GM19463 (cell line): ENCODE measurements at regions not wholly inside any gene's neighbourhood (a gene's known extent, or its start where the extent isn't known, plus 50 kb on each side); places are given as distances from the start of the nearest gene placed in this dataset.
A peak's percentile ranks its signal among the peaks of the same experiment; 100 is the strongest.
"Not testable (repeated sequence)": the region's sequence is repeated elsewhere in the genome, so short reads cannot be mapped to it uniquely, and the experiment has no call there.

Experiments
- ATAC-seq: cut with Tn5 transposase; IDR thresholded peaks from one replicate; pipeline ENCODE4 v1.9.1; 2021; ENCODE audit warnings: mild to moderate bottlenecking, moderate library complexity; ENCODE audit not compliant: unreplicated experiment

DNA sequence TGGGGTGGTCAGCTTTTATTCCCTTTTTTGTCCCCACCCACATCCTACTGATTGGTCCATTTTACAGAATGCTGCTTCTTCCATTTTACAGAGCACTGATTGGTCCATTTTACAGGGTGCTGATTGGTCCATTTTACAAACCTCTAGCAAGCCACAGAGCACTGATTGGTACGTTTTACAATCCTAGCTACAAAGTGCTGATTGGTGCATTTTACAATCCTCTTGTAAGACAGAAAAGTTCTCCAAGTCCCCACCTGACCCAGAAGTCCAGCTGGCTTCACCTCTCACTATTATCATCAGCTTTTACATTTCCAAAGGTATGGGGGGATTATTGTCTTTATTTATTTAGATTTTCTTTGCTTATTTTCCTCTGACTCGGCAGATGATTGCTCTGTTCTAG, 390.4 kb upstream of the STXBP6 start:
- not testable (repeated sequence) for ATAC-seq

DNA sequence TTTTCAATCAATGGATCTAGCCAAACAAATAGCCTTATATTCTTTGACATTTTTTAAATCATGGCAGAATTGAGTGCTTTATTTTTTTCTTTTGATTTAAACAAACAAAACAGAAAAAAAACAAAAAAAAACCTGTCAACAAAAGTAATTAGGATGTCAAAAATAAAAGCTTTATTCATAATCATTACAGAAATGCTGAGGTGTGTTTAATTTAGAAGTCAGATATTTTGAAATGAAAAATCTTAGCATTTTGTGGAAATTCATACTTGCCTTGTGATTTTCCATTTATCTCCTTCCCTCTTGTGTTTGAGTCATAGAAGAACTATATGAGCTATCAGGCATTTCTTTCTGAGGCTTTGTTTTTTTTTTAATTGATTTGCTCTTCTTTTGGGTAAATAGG, 387.0 kb upstream of the STXBP6 start:
- no peak for ATAC-seq

GRCh38 chr14:25436288-25436875, 386.4 kb upstream of the STXBP6 start:
- no peak for ATAC-seq

DNA sequence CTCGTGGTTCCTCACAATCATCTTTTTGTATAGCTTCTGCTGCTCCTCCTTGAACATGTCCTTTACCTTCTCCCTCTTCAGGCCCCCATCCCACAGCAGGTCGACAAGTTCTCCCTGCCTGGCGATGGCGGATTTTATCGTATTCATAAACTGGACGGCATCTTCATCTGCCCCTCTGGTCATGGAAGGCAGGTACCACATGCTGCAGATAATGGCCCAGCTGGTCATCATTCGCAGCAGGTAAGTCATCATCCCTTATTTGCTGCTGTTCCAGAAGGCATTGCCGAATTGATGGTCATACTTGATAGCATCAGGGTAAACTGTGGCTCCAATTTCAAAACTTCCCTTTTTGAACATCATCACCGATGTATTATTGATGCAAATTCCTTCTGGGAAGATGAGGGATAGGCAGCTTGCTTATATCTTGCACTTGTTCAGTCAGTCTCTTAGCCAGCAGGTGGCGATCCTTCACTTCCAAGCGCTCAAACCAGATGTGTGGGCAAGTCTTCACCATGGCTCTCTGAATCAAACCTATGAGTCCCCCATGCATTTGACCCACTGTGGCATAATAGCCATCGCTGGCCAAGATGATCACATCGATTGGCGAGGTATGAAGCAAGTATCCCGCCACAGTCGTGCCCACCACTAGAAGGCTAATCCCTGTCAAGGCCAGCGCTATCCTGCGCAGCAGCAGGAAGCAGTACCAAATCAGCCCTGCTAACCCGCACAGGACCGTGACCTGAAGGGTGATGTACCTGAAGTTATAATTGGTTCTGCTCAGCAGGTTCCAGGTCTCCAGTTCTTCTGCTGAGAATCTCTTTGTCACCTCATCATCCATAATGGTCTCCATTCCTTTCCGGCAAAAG, 381.5 kb upstream of the STXBP6 start:
- no peak for ATAC-seq

GRCh38 chr14:25430808-25431207, 380.9 kb upstream of the STXBP6 start:
- ATAC-seq, result no peak

DNA sequence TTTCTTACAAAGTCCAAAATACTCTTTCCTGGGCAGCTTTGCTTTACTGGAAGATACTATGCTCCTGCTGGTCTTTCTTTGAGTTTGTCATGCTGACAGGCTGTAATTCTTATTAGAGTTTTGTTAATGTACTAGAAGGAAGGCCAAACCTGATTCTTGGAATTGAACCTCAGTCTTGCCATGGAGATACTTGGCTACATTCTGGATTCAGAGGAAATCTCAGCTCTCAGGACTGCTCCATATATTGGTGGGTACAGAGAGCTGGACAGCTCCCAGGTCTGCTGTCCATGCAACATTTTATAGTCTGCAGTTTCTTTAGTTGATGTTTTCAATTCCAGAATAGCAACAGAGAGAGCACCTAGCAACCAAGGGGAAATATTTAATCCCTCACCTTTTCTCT, 363.1 kb upstream of the STXBP6 start:
- no peak for ATAC-seq

DNA sequence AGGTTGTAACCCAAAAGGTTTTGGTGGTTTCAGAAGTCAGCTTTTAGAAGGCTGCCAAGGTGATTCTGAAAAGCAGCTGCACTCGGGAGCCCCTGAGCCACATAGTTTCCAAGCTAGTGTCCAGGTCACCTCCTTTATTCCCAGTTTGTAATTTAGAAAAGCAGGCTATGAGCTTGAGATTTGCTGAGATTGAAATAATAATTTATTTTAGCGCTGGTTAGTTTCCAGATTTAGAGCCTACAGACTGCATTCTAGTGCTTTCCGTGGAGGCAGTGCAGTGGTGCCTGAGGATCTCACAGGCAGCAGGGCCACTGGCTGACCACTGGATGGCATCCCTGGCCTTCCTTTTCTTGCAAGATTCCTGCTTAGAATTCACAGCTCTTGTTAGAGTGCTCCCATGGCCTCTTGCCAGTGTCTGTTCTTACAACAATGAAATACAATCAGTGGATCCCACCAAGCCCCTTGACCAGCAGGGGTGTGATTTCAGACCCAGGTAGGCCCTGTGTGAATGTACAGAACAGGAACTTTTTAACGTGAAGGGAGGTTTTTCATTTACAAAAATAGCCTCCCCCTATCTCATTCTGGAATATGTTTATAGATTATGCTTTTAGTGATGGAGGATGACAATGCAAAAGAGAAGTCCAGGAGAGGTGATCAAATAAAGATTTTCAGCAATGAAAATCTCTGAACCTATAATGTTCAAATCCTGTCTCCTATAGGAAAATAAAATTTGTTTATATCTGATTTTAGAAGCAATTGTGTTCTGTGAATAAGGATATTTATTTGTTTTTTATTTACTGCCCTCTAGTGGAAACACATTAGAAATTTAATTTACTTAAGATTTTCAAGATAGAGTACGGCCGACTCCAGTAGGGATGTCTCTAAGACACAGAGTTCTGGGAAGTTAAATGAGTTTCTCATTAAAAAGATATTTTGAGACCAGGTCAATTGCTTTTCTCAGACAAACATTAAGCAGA, 362.1 kb upstream of the STXBP6 start:
- no peak for ATAC-seq

GRCh38 chr14:25406818-25407217, 356.9 kb upstream of the STXBP6 start:
- ATAC-seq, result no peak

GRCh38 chr14:25400607-25401206, 350.8 kb upstream of the STXBP6 start:
- ATAC-seq, result peak; percentile 81

DNA sequence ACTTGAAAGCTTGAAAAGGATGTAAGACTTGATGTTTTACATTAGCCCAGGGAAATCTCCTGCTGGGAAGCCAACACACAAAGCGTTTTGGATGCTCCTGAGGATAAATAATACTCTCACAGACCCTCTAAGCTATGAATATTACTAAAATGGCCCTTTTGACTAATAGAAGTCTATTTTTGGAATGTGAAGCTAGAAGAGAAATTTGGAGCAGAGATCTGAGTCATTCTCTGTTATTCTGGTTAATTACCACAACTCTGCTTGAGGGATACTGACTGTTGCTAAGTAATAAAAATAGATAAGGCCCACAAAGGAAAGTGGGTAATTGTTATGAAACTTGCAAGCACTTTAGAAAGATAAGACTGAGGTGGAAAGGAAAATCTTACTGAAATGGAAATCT, 346.2 kb upstream of the STXBP6 start:
- ATAC-seq, result no peak

- ATAC-seq, result no peak
Observed at GRCh38 chr14:25394791-25395391, 344.9 kb upstream of the STXBP6 start.

GRCh38 chr14:25394356-25394755, 344.4 kb upstream of the STXBP6 start:
- ATAC-seq, result no peak

- no peak for ATAC-seq
Observed at GRCh38 chr14:25389948-25390347, 340.0 kb upstream of the STXBP6 start.

- no peak for ATAC-seq
Observed at GRCh38 chr14:25381498-25381897, 331.6 kb upstream of the STXBP6 start.

DNA sequence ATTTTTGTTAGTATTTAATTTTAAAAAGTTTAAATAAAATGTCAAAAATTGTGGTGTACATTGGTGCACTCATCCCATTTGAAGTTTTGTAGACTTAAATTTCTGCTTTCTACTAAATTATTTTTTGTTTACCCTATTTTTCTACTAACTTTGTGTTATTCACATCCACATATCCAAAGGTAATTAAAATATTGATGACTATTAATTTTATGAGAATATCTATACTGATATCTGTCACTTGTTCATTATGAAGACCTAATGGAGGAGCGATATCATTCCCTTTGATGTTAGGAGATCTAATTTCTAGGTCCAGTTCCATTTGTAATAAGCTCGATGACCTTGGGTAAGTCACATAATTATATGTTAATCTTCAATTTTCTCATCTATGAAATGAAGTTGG, 325.7 kb upstream of the STXBP6 start:
- ATAC-seq, result no peak

DNA sequence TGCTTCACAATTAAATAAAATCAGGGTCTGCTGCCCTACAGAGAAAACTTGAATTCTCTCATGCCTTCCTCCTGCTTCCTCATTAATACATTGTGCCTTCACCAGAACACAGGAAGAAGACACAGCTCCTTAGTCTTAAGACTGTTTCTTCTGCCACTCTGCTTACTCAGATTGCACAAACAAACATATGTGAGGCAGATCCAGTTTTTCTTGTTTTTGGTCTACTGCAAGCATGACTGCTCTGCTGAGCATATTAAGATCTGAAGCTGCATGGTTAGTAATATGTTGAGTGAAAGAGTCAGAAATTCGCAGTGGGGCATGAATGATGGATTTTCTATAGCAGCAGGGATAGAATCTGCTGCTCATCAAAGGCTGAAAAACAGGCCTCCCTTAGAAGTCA, 321.1 kb upstream of the STXBP6 start:
- ATAC-seq, result no peak

DNA sequence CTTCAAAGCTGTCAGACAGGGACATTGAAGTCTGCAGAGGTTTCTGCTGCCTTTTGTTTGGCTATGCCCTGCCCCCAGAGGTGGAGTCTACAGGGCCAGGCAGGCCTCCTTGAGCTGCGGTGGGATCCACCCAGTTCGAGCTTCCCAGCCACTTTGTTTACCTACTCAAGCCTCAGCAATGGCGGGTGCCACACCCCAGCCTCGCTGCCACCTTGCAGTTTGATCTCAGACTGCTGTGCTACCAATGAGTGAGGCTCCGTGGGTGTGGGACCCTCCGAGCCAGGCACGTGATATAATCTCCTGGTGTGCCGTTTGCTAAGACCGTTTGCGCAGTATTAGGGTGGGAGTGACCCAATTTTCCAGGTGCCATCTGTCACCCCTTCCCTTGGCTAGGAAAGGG, 320.1 kb upstream of the STXBP6 start:
- ATAC-seq, result not testable (repeated sequence)

DNA sequence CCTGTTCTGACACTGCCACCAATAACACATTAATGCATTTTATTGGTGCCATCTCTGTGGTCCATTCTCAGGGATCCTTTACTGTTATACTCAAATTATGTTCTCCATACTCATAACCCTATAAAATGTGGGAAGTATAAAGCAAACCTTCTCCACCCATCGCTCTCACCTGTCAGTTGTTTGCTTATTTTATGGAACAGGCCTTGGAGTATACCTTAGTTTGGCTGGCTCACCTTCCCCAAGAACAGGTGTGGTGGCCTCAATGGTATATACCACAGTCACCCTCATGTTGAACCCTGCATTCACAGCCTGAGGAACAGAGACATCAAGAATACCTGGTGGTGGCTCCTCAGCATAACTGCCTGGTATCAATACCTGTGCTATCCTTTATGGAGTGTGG, 308.4 kb upstream of the STXBP6 start:
- ATAC-seq, result no peak

DNA sequence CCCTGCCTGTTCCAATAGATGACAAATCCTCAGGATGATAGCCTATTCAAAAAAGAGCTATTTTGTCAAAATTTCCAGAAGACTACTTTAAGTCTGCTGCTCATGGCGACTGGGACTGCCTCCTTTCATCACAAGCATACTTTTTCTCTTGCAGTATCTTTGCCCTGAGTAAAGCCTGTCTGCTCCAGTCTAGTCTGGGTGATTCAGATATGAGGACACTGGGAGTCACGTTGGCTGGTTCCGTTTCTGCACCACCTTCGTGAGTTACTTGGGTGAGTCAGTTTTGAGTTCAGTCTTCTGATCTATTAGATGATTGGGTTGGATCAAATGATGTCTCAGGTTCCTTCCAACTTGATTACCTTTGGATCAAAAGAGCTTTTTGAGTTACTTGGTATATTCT, 301.3 kb upstream of the STXBP6 start:
- no peak for ATAC-seq

- ATAC-seq, result no peak
Observed at GRCh38 chr14:25350802-25351201, 300.9 kb upstream of the STXBP6 start.

GRCh38 chr14:25350021-25350420, 300.1 kb upstream of the STXBP6 start:
- no peak for ATAC-seq
